SK-N-SH treated with all-trans-retinoic acid at 6 μM for 48 hours (cell line): ENCODE measurements at regions not wholly inside any gene's neighbourhood (a gene's known extent, or its start where the extent isn't known, plus 50 kb on each side); places are given as distances from the start of the nearest gene placed in this dataset.

ENCODE experiments used
- ARNTL ChIP-seq: fragments of 450-650 bp; formaldehyde crosslinking; IDR thresholded peaks from 2 replicates; pipeline ENCODE4 v1.5.0; 2020; ENCODE audit warnings: low read depth, mild to moderate bottlenecking, moderate library complexity, borderline replicate concordance
- CSDC2 ChIP-seq: fragments of 250-450 bp; sonication (Bioruptor Pico); IDR thresholded peaks from 2 replicates; pipeline ENCODE4 v1.5.0; 2020; ENCODE audit warnings: mild to moderate bottlenecking, moderate library complexity
- CSRNP3 ChIP-seq: fragments of 250-450 bp; sonication (Bioruptor Pico); IDR thresholded peaks from 2 replicates; pipeline ENCODE4 v1.5.1; 2021; ENCODE audit warnings: mild to moderate bottlenecking, moderate library complexity
- GLIS3 ChIP-seq: fragments of 250-450 bp; sonication (Bioruptor Pico); IDR thresholded peaks from 2 replicates; pipeline ENCODE4 v1.5.0; 2020; ENCODE audit warnings: mild to moderate bottlenecking, moderate library complexity
- PATZ1 ChIP-seq: fragments of 250-450 bp; sonication (Bioruptor Pico); IDR thresholded peaks from 2 replicates; pipeline ENCODE4 v1.8.0; 2020; ENCODE audit warnings: mild to moderate bottlenecking, moderate library complexity, borderline replicate concordance
- TSHZ2 ChIP-seq: fragments of 250-450 bp; sonication (Bioruptor Pico); IDR thresholded peaks from 2 replicates; pipeline ENCODE4 v1.5.0; 2020; ENCODE audit warnings: mild to moderate bottlenecking, moderate library complexity
- ZFP30 ChIP-seq: fragments of 450-650 bp; formaldehyde crosslinking; IDR thresholded peaks from 2 replicates; pipeline ENCODE4 v1.5.0; 2022; ENCODE audit warnings: mild to moderate bottlenecking, moderate library complexity
- ZNF565 ChIP-seq: fragments of 450-650 bp; formaldehyde crosslinking; conservative IDR thresholded peaks from 2 replicates; pipeline ENCODE4 v1.5.0; 2020; ENCODE audit warnings: low read depth, mild to moderate bottlenecking, moderate library complexity
- ZNF70 ChIP-seq: fragments of 450-650 bp; formaldehyde crosslinking; IDR thresholded peaks from 2 replicates; pipeline ENCODE4 v1.5.0; 2020; ENCODE audit warnings: mild to moderate bottlenecking, moderate library complexity
- ZNF8 ChIP-seq: fragments of 450-650 bp; formaldehyde crosslinking; IDR thresholded peaks from 2 replicates; pipeline ENCODE4 v1.5.0; 2020; ENCODE audit warnings: mild to moderate bottlenecking, moderate library complexity
- TF ChIP-seq, protein P1 (sequence below): fragments of 250-450 bp; sonication (Bioruptor Pico); IDR thresholded peaks from 2 replicates; pipeline ENCODE4 v1.5.1; 2020; ENCODE audit warnings: low read depth, mild to moderate bottlenecking, moderate library complexity

DNA sequence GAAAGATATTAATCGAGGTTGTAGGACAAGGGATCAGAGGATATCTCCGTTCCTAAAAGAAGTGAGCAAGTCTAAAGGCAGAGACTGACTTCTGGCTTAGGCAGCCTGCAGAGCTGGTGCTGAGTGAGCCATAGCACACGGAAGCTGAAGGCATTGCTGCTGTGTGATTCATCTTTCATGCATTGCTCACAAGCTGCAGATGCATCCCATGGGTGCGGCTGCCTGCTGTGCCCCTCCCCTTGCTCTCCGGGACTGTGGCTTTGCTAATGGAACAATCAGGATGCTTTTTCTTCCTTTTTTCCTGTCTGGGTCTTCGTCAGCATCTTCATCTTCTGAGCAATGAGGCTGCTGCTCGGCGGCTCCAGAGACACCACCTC is 341.4 kb downstream of the DIRAS2 start:
- no peak for TF ChIP-seq ZNF8 (CRISPR knock-in tag)
- no peak for TF ChIP-seq CSDC2 (CRISPR knock-in tag)
- TF ChIP-seq CSRNP3 (CRISPR knock-in tag), result no peak
- TF ChIP-seq ZNF70, result no peak
- no peak for TF ChIP-seq ARNTL
- TF ChIP-seq ZFP30 (CRISPR knock-in tag), result no peak
- TF ChIP-seq, protein P1, sequence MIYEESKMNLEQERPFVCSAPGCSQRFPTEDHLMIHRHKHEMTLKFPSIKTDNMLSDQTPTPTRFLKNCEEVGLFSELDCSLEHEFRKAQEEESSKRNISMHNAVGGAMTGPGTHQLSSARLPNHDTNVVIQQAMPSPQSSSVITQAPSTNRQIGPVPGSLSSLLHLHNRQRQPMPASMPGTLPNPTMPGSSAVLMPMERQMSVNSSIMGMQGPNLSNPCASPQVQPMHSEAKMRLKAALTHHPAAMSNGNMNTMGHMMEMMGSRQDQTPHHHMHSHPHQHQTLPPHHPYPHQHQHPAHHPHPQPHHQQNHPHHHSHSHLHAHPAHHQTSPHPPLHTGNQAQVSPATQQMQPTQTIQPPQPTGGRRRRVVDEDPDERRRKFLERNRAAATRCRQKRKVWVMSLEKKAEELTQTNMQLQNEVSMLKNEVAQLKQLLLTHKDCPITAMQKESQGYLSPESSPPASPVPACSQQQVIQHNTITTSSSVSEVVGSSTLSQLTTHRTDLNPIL (CRISPR knock-in tag), result no peak
- no peak for TF ChIP-seq PATZ1 (CRISPR knock-in tag)
- no peak for TF ChIP-seq ZNF565 (CRISPR knock-in tag)
- no peak for TF ChIP-seq GLIS3 (CRISPR knock-in tag)
- no peak for TF ChIP-seq TSHZ2
